Epithelial cell of proximal tubule (primary cell): ENCODE measurements at regions not wholly inside any gene's neighbourhood (a gene's known extent, or its start where the extent isn't known, plus 50 kb on each side); places are given as distances from the start of the nearest gene placed in this dataset.

Source experiments
- DNase-seq: peaks from one replicate; pipeline ENCODE4 v3.0.0-alpha.2; 2011; ENCODE audit warnings: low read depth
- H3K4me3 ChIP-seq: 2 replicates; pipeline ENCODE4 v1.5.1; 2011; ENCODE audit warnings: low read depth, mild to moderate bottlenecking, low read length
- TF ChIP-seq, protein P1 (sequence below): conservative IDR thresholded peaks from 2 replicates; pipeline ENCODE4 v1.5.1; 2012; ENCODE audit warnings: low read depth, mild to moderate bottlenecking, low read length

- TF ChIP-seq, protein P1, sequence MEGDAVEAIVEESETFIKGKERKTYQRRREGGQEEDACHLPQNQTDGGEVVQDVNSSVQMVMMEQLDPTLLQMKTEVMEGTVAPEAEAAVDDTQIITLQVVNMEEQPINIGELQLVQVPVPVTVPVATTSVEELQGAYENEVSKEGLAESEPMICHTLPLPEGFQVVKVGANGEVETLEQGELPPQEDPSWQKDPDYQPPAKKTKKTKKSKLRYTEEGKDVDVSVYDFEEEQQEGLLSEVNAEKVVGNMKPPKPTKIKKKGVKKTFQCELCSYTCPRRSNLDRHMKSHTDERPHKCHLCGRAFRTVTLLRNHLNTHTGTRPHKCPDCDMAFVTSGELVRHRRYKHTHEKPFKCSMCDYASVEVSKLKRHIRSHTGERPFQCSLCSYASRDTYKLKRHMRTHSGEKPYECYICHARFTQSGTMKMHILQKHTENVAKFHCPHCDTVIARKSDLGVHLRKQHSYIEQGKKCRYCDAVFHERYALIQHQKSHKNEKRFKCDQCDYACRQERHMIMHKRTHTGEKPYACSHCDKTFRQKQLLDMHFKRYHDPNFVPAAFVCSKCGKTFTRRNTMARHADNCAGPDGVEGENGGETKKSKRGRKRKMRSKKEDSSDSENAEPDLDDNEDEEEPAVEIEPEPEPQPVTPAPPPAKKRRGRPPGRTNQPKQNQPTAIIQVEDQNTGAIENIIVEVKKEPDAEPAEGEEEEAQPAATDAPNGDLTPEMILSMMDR: no peak
- H3K4me3 ChIP-seq: no peak overlapping the region
- DNase-seq: no peak
Measured at GRCh38 chr1:36729716-36730510, 247.2 kb upstream of the CSF3R start.

GRCh38 chr1:36729289-36729688 lies 246.6 kb upstream of the CSF3R start:
- no peak overlapping the region for H3K4me3 ChIP-seq
- TF ChIP-seq, protein P1: no peak

DNA sequence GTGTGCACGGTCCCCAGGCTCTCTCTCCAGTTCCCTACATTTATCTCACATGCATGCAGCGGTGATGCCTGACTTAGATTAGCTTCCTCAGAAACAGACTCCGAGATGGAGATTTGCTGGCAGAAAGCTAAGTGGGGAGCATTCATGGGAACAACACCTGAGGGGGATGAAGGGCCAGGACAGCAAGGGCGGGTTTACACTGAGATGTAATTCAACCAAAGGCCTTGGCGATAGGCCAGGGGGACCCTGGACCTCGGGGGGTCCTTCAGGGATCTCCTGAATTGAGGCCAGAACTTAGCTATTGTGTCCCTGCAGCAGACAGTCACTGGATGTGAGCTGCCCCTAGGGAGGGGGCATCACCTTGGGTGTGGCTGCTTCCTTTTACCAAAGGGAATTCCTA lies 246.1 kb upstream of the CSF3R start:
- no peak for DNase-seq
- TF ChIP-seq, protein P1: no peak
- no peak overlapping the region for H3K4me3 ChIP-seq

More at GRCh38 chr1:36729289-36729688, 246.6 kb upstream of the CSF3R start:
- DNase-seq: no peak

DNA sequence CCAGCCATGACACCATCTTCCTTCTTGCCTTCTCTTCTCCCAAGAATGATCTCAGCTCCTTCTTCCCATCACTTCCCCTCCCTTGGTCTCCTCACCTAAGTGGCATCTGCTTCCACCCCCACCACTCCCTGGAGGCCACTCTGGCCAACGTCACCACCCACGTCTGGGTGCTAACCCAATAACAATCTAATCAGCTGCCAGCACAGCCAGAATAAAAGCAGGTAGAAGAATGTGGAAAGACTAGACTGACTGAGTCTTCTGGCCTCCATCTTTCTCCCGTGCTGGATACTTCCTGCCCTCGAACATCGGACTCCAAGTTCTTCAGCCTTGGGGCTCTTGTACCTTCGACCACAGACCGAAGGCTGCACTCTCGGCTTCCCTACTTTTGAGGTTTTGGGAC lies 245.3 kb upstream of the CSF3R start:
- H3K4me3 ChIP-seq: no peak overlapping the region
- DNase-seq: no peak
- TF ChIP-seq, protein P1: no peak

- DNase-seq: no peak
- TF ChIP-seq, protein P1: no peak
Measured at GRCh38 chr1:36725151-36725550, 242.4 kb upstream of the CSF3R start.

DNA sequence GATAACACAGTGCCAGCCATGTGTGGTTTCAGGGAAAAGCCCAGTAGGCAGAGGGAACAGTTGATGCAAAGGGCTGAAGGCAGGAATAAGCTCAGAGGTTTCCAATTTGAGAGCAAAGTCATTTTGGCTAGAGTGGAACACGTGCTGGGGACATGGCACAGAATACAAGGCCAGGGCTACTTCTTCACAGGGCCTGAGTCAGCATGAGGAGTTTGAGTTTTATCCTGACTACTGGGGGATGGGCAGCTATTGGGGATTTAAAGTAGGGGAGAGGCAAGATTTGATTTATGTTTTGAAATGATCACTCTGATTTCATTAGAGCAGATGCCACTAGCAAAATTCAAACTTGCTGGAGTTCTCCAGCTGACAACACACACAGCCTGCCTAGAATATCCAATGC lies 241.1 kb upstream of the CSF3R start:
- DNase-seq: no peak
- TF ChIP-seq, protein P1: no peak
- H3K4me3 ChIP-seq: no peak overlapping the region

More at GRCh38 chr1:36725151-36725550, 242.4 kb upstream of the CSF3R start:
- H3K4me3 ChIP-seq: no peak overlapping the region

- no peak for DNase-seq
- TF ChIP-seq, protein P1: no peak
- no peak overlapping the region for H3K4me3 ChIP-seq
Measured at GRCh38 chr1:36722871-36723270, 240.2 kb upstream of the CSF3R start.
